MCF 10A (cell line): ENCODE measurements at regions not wholly inside any gene's neighbourhood (a gene's known extent, or its start where the extent isn't known, plus 50 kb on each side); places are given as distances from the start of the nearest gene placed in this dataset.

Source experiments
- BruUV-seq: library from RNA; stranded (reverse); fragments of 400-500 nt; replicated peaks from 2 replicates; lab custom pipeline; 2021; lab: Mats Ljungman, UMichigan
- CTCF ChIA-PET: fragments of 300-600 bp; sonication (Branson Sonifier 250); formaldehyde crosslinking; extraction: SDS; loops from one replicate; lab custom pipeline; 2021; ENCODE audit warnings: antibody characterized with exemption, inconsistent platforms; lab: Yijun Ruan, JAX
- POLR2A ChIA-PET: fragments of 300-600, 350-650 bp; sonication (Branson Sonifier 250); formaldehyde crosslinking; extraction: SDS; loops from one replicate; lab custom pipeline; 2020; ENCODE audit warnings: antibody characterized with exemption, inconsistent platforms; lab: Yijun Ruan, JAX
- DNase-seq: peaks from one replicate; pipeline ENCODE4 v3.0.0-alpha.2; 2018; ENCODE audit not compliant: unreplicated experiment
- H3K27ac Mint-ChIP-seq: one replicate; pipeline ENCODE4 v1.8.0; 2022; ENCODE audit warnings: mild to moderate bottlenecking, low read depth, mixed read lengths; ENCODE audit not compliant: unreplicated experiment
- H3K27me3 Mint-ChIP-seq: one replicate; pipeline ENCODE4 v1.8.0; 2022; ENCODE audit warnings: mixed read lengths; ENCODE audit not compliant: insufficient read depth, unreplicated experiment
- H3K36me3 Mint-ChIP-seq: one replicate; pipeline ENCODE4 v1.8.0; 2022; ENCODE audit warnings: mild to moderate bottlenecking, moderate library complexity, mixed read lengths; ENCODE audit not compliant: insufficient read depth, unreplicated experiment
- H3K4me1 Mint-ChIP-seq: one replicate; pipeline ENCODE4 v1.8.0; 2022; ENCODE audit warnings: mixed read lengths; ENCODE audit not compliant: insufficient read depth, unreplicated experiment
- H3K4me3 Mint-ChIP-seq: one replicate; pipeline ENCODE4 v1.8.0; 2022; ENCODE audit warnings: mild to moderate bottlenecking, moderate library complexity, mixed read lengths; ENCODE audit not compliant: unreplicated experiment
- H3K9me3 Mint-ChIP-seq: one replicate; pipeline ENCODE4 v1.8.0; 2022; ENCODE audit warnings: mixed read lengths; ENCODE audit not compliant: unreplicated experiment
- intact Hi-C: fragments of 100-400 bp; cut with micrococcal nuclease; formaldehyde crosslinking; loops from 2 replicates; pipeline ENCODE4 v1.14.1; 2022
- TF ChIP-seq, protein P1 (sequence below): fragments of 200-600 bp; IDR thresholded peaks from one replicate; pipeline ENCODE4 v1.8.0; 2022; ENCODE audit warnings: antibody characterized with exemption, mild to moderate bottlenecking; ENCODE audit not compliant: unreplicated experiment

DNA sequence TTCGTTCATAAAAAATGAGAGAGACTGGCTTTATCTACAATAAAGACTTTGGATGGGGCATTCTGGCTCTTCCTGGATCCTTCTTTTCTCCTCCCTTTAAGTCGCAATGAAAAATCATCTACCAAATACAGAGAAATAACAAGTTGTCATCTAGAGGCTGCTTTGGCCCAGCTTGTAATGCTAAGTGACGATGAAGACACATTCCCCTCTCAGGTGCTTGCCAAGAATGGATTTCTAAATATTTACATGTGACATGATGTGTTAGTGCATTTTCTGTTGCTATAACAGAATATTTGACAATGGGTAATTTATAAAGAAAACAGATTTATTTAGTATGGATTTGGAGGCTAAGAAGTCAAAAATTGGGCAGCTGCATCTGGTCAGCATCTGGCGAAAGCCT is 308.6 kb upstream of the NPVF start:
- no peaks in the 10 kb centered on the region for H3K4me1 Mint-ChIP-seq
- ChIA-PET CTCF (no interaction called here), POLR2A (no interaction called here)
- H3K27ac Mint-ChIP-seq = no peak overlapping the region
- no peaks in the 10 kb centered on the region for H3K36me3 Mint-ChIP-seq
- DNase-seq = no peak
- no peak overlapping the region for H3K4me3 Mint-ChIP-seq
- no TSS peak for BruUV-seq
- peaks cover 52% of the 10 kb centered on the region for H3K27me3 Mint-ChIP-seq
- TF ChIP-seq, protein P1, sequence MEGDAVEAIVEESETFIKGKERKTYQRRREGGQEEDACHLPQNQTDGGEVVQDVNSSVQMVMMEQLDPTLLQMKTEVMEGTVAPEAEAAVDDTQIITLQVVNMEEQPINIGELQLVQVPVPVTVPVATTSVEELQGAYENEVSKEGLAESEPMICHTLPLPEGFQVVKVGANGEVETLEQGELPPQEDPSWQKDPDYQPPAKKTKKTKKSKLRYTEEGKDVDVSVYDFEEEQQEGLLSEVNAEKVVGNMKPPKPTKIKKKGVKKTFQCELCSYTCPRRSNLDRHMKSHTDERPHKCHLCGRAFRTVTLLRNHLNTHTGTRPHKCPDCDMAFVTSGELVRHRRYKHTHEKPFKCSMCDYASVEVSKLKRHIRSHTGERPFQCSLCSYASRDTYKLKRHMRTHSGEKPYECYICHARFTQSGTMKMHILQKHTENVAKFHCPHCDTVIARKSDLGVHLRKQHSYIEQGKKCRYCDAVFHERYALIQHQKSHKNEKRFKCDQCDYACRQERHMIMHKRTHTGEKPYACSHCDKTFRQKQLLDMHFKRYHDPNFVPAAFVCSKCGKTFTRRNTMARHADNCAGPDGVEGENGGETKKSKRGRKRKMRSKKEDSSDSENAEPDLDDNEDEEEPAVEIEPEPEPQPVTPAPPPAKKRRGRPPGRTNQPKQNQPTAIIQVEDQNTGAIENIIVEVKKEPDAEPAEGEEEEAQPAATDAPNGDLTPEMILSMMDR = no peak
- no peaks in the 10 kb centered on the region for H3K9me3 Mint-ChIP-seq
- intact Hi-C loops = no loop called here

DNA sequence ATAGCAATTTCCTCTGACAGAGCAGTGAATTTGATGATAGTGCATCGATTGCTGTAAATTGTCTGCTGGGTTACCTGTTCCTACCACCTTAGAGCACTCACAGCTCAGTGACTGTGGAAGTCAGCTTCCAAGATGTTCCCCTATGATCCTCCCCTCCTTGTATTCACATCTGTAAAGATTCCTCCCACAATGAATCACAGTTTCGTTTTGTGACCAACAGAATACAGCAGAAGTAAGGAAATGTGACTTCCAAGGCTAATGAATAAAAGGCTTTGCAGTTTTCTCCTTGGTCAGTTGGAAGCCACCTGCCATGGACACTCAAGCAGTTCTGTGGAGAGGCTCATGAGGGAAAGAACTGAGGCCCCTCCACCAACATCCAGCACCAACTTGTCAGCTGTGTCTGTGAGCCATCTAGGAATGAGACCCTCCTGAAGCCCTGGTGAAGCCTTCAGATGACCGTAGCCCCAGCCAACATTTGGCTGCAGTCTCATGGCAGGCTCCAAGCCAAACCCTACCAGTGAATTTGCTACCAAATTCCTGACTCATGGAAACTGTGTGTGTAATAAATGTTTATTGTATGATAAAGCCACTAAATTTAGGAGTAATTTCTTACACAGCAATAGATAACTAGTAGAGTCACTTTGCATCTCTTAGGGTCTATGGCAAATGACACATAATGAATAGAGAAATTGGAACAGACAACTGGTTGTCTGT is 309.5 kb upstream of the NPVF start:
- intact Hi-C loops = no loop called here
- CTCF ChIA-PET = interaction anchor here (0.6 kb wide), 1 partner anchor 84 kb away, joined by 3 read pairs; no protein-coding TSS in a partner anchor

DNA sequence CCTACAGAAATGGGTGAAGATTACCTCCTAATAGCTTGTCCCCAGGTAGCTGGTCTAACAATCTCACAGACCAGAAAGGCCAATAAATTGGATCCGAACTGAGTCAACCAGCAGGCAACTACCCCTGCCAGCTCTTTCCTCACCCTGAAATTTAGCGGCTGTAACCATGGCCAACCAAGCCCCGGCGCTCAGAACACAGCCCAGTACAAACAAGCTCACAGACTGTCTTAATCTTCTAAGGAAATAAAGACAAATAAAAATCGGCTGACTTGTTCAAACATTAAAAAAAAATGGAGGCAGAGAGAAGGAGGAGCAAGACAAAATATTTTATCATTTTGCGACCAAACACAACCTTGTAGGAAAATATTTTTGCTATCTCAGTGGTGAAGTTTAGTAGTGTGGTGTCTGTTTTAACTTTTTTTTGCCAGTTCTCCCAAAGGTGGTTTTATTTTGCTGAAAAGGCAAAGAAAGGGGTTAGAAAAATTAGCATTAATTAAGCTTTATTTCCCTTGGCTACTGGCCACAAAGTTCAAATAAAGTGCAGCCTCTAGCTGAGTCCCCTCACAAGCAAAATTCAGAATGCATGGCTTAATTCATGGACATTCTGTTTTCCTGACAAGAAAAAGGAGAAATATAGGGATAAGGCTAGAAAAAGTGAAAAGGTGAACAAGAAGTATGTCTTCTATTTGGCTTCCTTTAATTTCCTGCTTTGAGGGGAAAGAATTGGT is 313.0 kb upstream of the NPVF start:
- Mint-ChIP-seq H3K27me3 (peaks cover 80% of the 10 kb centered on the region), H3K9me3 (no peaks in the 10 kb centered on the region)

More for the DNA sequence above, 309.5 kb upstream of the NPVF start:
- no peak overlapping the region for H3K4me3 Mint-ChIP-seq
- H3K27me3 Mint-ChIP-seq = peaks cover 62% of the 10 kb centered on the region
- no peaks in the 10 kb centered on the region for H3K4me1 Mint-ChIP-seq
- no peaks in the 10 kb centered on the region for H3K36me3 Mint-ChIP-seq
- H3K9me3 Mint-ChIP-seq = no peaks in the 10 kb centered on the region
- BruUV-seq = no TSS peak
- POLR2A ChIA-PET = no interaction called here
- H3K27ac Mint-ChIP-seq = no peak overlapping the region
- TF ChIP-seq, protein P1 = no peak
- no peak for DNase-seq

DNA sequence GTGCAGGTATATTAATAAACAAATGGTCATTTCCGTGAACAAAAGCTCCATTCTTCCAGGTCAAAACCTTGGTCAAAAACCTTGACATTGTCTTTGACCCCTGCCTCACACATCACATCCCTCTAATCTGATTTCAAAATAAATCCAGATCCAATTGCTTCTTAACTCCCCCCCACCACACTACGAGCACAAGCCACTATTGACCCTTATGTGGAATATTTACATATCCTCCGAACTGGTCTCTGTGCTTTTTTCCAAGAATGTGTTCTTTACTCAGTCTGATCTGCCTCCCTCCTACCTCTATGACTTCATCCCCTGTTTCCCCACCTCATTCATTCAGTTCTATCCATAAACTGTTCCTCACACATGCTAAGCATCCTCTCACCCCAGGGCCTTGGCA is 313.6 kb upstream of the NPVF start:
- TF ChIP-seq, protein P1 = no peak
- Mint-ChIP-seq H3K4me1 (peaks cover 5% of the 10 kb centered on the region), H3K9me3 (no peaks in the 10 kb centered on the region), H3K27me3 (peaks cover 80% of the 10 kb centered on the region), H3K36me3 (no peaks in the 10 kb centered on the region), H3K4me3 (no peak overlapping the region), H3K27ac (no peak overlapping the region)
- ChIA-PET POLR2A (no interaction called here), CTCF (interaction anchor here (0.9 to 1.3 kb wide), 2 partner anchors 20 to 25 kb away, joined by 3 to 5 read pairs; no protein-coding TSS in a partner anchor)
- DNase-seq = no peak
- intact Hi-C loops = no loop called here
- BruUV-seq = no TSS peak

More for the DNA sequence above, 313.0 kb upstream of the NPVF start:
- H3K36me3 Mint-ChIP-seq = no peaks in the 10 kb centered on the region
- H3K4me3 Mint-ChIP-seq = no peak overlapping the region
- H3K4me1 Mint-ChIP-seq = peaks cover 5% of the 10 kb centered on the region
- no TSS peak for BruUV-seq
- POLR2A ChIA-PET = no interaction called here
- no peak overlapping the region for H3K27ac Mint-ChIP-seq
- TF ChIP-seq, protein P1 = no peak
- DNase-seq = no peak
- intact Hi-C loops = no loop called here
- CTCF ChIA-PET = interaction anchor here (0.5 to 1.3 kb wide), 6 partner anchors 21 to 234 kb away, joined by 3 to 5 read pairs (median 4); no protein-coding TSS in a partner anchor
